A549 (cell line): ENCODE measurements at regions not wholly inside any gene's neighbourhood (a gene's known extent, or its start where the extent isn't known, plus 50 kb on each side); places are given as distances from the start of the nearest gene placed in this dataset.

Experiments
- EP300 ChIP-seq, 2 experiments: fragments of >200 bp; sonication (Bioruptor Twin); formaldehyde crosslinking; IDR thresholded peaks; 2 replicates in 1 of 2; 3 replicates in 1 of 2; pipeline ENCODE4 v1.6.1; 2016 to 2017
- POLR2A ChIP-seq: IDR thresholded peaks from 2 replicates; pipeline ENCODE4 v1.6.1; 2012; ENCODE audit warnings: mild to moderate bottlenecking, low read length
- RAD21 ChIP-seq, 2 experiments: fragments of >200 bp in 1 of 2; sonication (Bioruptor Twin) in 1 of 2; formaldehyde crosslinking in 1 of 2; IDR thresholded peaks in 1 of 2; conservative IDR thresholded peaks in 1 of 2; 2 replicates in 1 of 2; 3 replicates in 1 of 2; pipeline ENCODE4 v1.6.1; 2012 to 2018; ENCODE audit warnings: inconsistent platforms in 1 of 2
- SMC3 ChIP-seq: fragments of >200 bp; sonication (Bioruptor Twin); formaldehyde crosslinking; IDR thresholded peaks from 3 replicates; pipeline ENCODE4 v1.6.1; 2018; ENCODE audit warnings: inconsistent platforms
- TF ChIP-seq, protein P1 (sequence below): fragments of >200 bp; sonication (Bioruptor Twin); formaldehyde crosslinking; IDR thresholded peaks from 3 replicates; pipeline ENCODE4 v1.5.1; 2016
- TF ChIP-seq, protein P2 (sequence below): fragments of >200 bp; sonication (Bioruptor Twin); formaldehyde crosslinking; IDR thresholded peaks from 3 replicates; pipeline ENCODE4 v1.6.1; 2016
- TF ChIP-seq, protein P3 (sequence below): fragments of 250-450 bp; sonication (Bioruptor Pico); IDR thresholded peaks from 2 replicates; pipeline ENCODE4 v1.5.0; 2020; ENCODE audit warnings: low read depth, mild to moderate bottlenecking, moderate library complexity
- TF ChIP-seq, protein P4 (sequence below): fragments of 150-350 bp; IDR thresholded peaks from 2 replicates; pipeline ENCODE4 v1.6.1; 2014; ENCODE audit warnings: low read depth, mild to moderate bottlenecking, low read length
- TF ChIP-seq, protein P5 (sequence below): IDR thresholded peaks from 2 replicates; pipeline ENCODE4 v1.6.1; 2012
- TF ChIP-seq, protein P6 (sequence below): fragments of 450-650 bp; IDR thresholded peaks from 2 replicates; pipeline ENCODE4 v1.6.1; 2014; ENCODE audit warnings: antibody characterized with exemption

DNA sequence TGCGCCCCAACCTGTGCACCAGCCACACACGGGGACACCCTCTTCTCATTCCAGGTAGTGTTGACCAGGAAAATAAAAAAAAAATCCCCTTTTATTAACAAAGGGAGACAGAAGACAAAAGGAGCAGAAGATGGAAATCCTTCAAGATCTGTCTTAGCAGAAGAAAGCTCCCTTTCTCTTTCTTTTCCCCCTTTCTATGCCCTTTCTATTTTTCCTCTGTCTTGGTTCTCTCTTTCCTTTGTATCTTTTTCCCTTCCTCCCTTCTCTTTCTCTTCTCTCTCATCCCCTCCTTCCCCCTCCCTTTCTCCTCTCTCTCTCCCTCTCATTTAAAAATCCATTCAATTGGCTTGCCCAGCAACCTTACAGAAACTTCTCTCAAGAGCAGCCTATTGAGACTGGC lies 254.1 kb upstream of the ZFHX3 start:
- TF ChIP-seq RAD21 (conservative IDR thresholded peaks at IDR 0.05 in 1 of 2, IDR thresholded peaks at IDR 0.05 in 1 of 2) = no peak
- TF ChIP-seq, protein P1, sequence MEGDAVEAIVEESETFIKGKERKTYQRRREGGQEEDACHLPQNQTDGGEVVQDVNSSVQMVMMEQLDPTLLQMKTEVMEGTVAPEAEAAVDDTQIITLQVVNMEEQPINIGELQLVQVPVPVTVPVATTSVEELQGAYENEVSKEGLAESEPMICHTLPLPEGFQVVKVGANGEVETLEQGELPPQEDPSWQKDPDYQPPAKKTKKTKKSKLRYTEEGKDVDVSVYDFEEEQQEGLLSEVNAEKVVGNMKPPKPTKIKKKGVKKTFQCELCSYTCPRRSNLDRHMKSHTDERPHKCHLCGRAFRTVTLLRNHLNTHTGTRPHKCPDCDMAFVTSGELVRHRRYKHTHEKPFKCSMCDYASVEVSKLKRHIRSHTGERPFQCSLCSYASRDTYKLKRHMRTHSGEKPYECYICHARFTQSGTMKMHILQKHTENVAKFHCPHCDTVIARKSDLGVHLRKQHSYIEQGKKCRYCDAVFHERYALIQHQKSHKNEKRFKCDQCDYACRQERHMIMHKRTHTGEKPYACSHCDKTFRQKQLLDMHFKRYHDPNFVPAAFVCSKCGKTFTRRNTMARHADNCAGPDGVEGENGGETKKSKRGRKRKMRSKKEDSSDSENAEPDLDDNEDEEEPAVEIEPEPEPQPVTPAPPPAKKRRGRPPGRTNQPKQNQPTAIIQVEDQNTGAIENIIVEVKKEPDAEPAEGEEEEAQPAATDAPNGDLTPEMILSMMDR = no peak
- TF ChIP-seq, protein P2, sequence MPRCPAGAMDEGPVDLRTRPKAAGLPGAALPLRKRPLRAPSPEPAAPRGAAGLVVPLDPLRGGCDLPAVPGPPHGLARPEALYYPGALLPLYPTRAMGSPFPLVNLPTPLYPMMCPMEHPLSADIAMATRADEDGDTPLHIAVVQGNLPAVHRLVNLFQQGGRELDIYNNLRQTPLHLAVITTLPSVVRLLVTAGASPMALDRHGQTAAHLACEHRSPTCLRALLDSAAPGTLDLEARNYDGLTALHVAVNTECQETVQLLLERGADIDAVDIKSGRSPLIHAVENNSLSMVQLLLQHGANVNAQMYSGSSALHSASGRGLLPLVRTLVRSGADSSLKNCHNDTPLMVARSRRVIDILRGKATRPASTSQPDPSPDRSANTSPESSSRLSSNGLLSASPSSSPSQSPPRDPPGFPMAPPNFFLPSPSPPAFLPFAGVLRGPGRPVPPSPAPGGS = no peak
- TF ChIP-seq, protein P3, sequence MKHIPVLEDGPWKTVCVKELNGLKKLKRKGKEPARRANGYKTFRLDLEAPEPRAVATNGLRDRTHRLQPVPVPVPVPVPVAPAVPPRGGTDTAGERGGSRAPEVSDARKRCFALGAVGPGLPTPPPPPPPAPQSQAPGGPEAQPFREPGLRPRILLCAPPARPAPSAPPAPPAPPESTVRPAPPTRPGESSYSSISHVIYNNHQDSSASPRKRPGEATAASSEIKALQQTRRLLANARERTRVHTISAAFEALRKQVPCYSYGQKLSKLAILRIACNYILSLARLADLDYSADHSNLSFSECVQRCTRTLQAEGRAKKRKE (CRISPR knock-in tag) = no peak
- TF ChIP-seq, protein P4, sequence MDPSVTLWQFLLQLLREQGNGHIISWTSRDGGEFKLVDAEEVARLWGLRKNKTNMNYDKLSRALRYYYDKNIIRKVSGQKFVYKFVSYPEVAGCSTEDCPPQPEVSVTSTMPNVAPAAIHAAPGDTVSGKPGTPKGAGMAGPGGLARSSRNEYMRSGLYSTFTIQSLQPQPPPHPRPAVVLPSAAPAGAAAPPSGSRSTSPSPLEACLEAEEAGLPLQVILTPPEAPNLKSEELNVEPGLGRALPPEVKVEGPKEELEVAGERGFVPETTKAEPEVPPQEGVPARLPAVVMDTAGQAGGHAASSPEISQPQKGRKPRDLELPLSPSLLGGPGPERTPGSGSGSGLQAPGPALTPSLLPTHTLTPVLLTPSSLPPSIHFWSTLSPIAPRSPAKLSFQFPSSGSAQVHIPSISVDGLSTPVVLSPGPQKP = no peak
- no peak for TF ChIP-seq POLR2A
- no peak for TF ChIP-seq SMC3
- TF ChIP-seq, protein P5, sequence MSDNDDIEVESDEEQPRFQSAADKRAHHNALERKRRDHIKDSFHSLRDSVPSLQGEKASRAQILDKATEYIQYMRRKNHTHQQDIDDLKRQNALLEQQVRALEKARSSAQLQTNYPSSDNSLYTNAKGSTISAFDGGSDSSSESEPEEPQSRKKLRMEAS = no peak
- TF ChIP-seq, protein P6, sequence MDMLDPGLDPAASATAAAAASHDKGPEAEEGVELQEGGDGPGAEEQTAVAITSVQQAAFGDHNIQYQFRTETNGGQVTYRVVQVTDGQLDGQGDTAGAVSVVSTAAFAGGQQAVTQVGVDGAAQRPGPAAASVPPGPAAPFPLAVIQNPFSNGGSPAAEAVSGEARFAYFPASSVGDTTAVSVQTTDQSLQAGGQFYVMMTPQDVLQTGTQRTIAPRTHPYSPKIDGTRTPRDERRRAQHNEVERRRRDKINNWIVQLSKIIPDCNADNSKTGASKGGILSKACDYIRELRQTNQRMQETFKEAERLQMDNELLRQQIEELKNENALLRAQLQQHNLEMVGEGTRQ = no peak
- TF ChIP-seq EP300 (IDR thresholded peaks at IDR 0.05) = no peak
